ENCODE measurements at regions not wholly inside any gene's neighbourhood (a gene's known extent, or its start where the extent isn't known, plus 50 kb on each side); places are given as distances from the start of the nearest gene placed in this dataset.
"Not testable (repeated sequence)": the region's sequence is repeated elsewhere in the genome, so short reads cannot be mapped to it uniquely, and the experiment has no call there.

- DNase-seq = peak; percentile 48 to 81 (median 68)
Measured at GRCh38 chr14:34098045-34098984, 147.4 kb upstream of the EGLN3 start.

- DNase-seq = no peak
Measured at GRCh38 chr14:34097644-34098043, 146.8 kb upstream of the EGLN3 start.

GRCh38 chr14:34094384-34094783 is 143.5 kb upstream of the EGLN3 start:
- DNase-seq = no peak

- no peak for DNase-seq
Measured at GRCh38 chr14:34093883-34094282, 143.0 kb upstream of the EGLN3 start.

- DNase-seq = no peak
Measured at GRCh38 chr14:34090451-34090850, 139.6 kb upstream of the EGLN3 start.

GRCh38 chr14:34088914-34089313 is 138.0 kb upstream of the EGLN3 start:
- no peak for DNase-seq

GRCh38 chr14:34087571-34087970 is 136.7 kb upstream of the EGLN3 start:
- DNase-seq = no peak

GRCh38 chr14:34086223-34086757 is 135.4 kb upstream of the EGLN3 start:
- no peak for DNase-seq

- DNase-seq = no peak
Measured at GRCh38 chr14:34085695-34086094, 134.8 kb upstream of the EGLN3 start.

GRCh38 chr14:34081576-34082136 is 130.8 kb upstream of the EGLN3 start:
- no peak for DNase-seq

- DNase-seq = peak in 2 of 3 donors; percentile 26 to 41
Measured at GRCh38 chr14:34081101-34081575, 130.3 kb upstream of the EGLN3 start.

- DNase-seq = not testable (repeated sequence)
Measured at GRCh38 chr14:34079643-34080042, 128.8 kb upstream of the EGLN3 start.

GRCh38 chr14:34078117-34078743 is 127.4 kb upstream of the EGLN3 start:
- DNase-seq = peak in 1 of 3 donors; percentile 36

- DNase-seq = no peak
Measured at GRCh38 chr14:34075826-34076225, 125.0 kb upstream of the EGLN3 start.

GRCh38 chr14:34075042-34075744 is 124.3 kb upstream of the EGLN3 start:
- DNase-seq = no peak

- no peak for DNase-seq
Measured at GRCh38 chr14:34072921-34073320, 122.0 kb upstream of the EGLN3 start.

- DNase-seq = no peak
Measured at GRCh38 chr14:34072401-34072800, 121.5 kb upstream of the EGLN3 start.

- DNase-seq = no peak
Measured at GRCh38 chr14:34070917-34071407, 120.1 kb upstream of the EGLN3 start.

GRCh38 chr14:34069854-34070582 is 119.1 kb upstream of the EGLN3 start:
- DNase-seq = no peak

GRCh38 chr14:34067587-34067986 is 116.7 kb upstream of the EGLN3 start:
- DNase-seq = no peak
